HG02852 (cell line): ENCODE measurements at regions not wholly inside any gene's neighbourhood (a gene's known extent, or its start where the extent isn't known, plus 50 kb on each side); places are given as distances from the start of the nearest gene placed in this dataset.

ENCODE experiments used
- ATAC-seq: cut with Tn5 transposase; IDR thresholded peaks from one replicate; pipeline ENCODE4 v1.9.1; 2021; ENCODE audit warnings: mild to moderate bottlenecking, moderate library complexity; ENCODE audit not compliant: unreplicated experiment

- no peak for ATAC-seq
Measured at GRCh38 chr6:105917038-105917695, 169.0 kb upstream of the PRDM1 start.

DNA sequence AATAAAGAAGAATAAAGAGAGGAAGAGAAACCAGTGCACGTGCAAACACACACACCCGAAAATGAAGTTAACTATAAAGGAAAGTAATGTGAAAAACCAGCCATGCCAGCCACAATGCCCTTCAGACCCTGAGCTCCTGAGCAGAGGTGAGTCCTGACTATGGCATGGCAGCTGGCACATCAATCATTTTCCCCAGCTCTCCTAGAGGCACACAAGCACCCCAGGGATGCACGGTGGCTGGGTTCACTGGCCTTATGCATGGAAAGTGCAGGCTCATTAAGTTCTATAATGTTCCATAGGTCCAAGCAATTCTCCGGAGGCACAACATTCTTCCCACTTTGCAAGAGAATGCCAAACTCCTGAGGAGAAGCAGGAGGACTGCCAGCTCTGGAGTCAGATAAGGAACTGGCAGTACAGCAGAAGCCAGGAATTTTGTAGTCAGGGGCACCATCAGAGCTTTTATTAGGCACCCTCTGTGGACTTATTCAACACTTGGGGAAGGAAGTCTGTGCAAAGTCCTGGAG lies 175.0 kb upstream of the PRDM1 start:
- no peak for ATAC-seq

- no peak for ATAC-seq
Measured at GRCh38 chr6:105909106-105909505, 177.0 kb upstream of the PRDM1 start.

DNA sequence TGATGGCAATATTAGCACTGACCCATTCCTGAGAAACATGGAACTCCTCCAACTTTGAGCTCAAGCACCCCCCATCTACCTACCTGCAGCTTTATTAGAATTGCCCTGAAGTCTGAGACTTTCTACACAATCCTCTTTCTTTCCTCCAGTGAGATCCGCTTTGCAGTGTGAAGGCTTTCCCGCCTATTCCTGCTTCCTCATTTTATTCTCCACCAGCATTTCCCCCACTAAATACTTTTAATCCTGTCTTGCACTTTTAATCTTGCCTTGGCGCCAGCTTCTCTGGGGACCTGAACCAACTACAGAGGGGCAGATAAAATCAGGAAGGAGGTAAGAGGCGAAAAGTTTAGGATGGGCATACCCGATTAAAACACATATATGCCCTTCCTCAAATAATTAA lies 178.1 kb upstream of the PRDM1 start:
- no peak for ATAC-seq

- ATAC-seq: no peak
Measured at GRCh38 chr6:105907301-105907700, 178.8 kb upstream of the PRDM1 start.

DNA sequence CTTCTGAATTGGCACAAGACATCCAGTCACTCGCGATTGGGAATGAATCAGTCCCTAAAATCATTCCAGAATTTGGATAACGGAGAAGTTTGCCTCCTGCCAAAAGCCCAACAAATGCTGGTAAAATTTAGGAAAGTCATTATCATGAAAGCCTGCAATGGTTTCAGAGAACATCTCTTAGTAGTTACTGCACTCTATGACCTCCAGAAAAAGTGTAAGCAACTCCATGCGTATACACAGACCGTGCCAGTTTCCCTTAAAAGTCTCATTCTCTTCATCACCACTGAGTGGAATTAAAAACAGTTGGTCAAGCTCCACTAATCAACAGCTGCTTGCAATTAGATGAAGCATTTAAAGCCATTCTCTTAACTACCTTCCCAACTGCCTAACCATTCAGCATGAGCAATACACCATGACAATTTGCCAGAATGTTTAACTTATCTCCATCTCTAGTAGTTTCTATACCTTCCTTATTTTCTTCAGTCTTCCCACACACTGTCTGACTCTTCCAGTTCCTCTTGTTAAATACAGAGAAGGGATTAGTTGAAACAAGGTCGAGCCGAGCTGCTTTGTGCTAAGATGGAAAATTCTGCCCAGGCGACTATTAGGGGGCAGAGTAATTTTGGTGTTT lies 183.6 kb upstream of the PRDM1 start:
- ATAC-seq: no peak

DNA sequence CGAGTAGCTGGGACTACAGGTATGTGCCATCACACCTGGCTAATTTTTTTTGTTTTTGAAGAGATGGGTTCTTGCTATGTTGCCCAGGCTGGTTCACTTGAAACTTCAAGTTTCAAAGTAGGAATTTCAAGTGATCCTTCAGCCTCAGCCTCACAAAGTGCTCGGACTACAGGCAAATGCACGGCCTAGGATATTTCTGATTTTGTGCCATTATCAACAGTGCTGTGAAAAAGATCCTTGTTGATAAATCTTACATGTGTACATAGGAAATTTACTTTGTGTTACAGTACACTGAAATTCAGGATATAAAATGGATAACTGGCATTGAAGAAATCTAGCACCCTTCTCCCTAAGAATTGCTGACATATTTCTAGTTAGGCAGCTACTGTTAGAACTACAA lies 184.6 kb upstream of the PRDM1 start:
- no peak for ATAC-seq

- no peak for ATAC-seq
Measured at GRCh38 chr6:105900125-105900937, 185.8 kb upstream of the PRDM1 start.

GRCh38 chr6:105898286-105898685 lies 187.8 kb upstream of the PRDM1 start:
- peak; percentile 67 for ATAC-seq

- ATAC-seq: no peak
Measured at GRCh38 chr6:105897131-105897530, 189.0 kb upstream of the PRDM1 start.

- no peak for ATAC-seq
Measured at GRCh38 chr6:105896821-105897095, 189.4 kb upstream of the PRDM1 start.

- no peak for ATAC-seq
Measured at GRCh38 chr6:105896052-105896820, 189.9 kb upstream of the PRDM1 start.

DNA sequence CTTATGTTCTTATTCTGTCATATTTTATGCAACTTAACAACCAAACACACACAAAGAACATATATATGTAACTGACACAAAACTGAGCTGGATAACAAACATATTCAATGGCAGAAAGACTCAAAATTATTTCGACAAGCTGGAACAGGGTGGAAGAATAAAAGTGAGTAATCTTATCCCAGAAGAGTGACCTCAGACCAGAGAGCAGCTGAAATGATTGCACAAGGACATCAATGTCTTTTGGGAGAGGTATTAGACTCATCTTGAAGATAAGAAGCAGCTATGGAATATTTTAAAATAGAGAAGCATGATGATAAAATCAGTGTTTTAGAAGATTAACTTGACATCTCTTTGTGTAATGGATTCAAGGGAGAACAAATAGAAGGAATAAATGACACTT lies 191.6 kb upstream of the PRDM1 start:
- ATAC-seq: no peak

DNA sequence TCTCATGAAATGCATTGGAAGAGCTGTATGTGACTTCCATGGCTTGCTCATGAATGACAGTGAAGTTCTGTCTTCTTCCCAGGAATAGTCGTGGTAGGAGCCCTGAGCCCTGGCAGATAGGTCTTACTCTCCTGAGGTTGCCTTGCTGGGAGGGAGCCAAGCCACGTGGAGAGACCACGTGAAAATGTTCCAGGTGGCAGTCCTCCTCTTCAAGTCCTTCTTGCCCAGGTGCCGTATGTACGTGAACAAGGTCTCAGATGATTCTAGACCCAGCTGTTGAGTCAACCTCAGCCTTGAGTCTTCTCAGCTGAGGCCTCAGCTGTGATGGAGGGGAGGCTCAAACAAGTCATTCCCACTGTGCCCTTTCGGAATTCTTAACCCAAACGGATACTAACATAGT lies 192.4 kb upstream of the PRDM1 start:
- ATAC-seq: no peak

GRCh38 chr6:105892577-105893262 lies 193.4 kb upstream of the PRDM1 start:
- peak; percentile 89 for ATAC-seq

- ATAC-seq: no peak
Measured at GRCh38 chr6:105890521-105891244, 195.5 kb upstream of the PRDM1 start.

GRCh38 chr6:105889902-105890301 lies 196.2 kb upstream of the PRDM1 start:
- ATAC-seq: no peak

GRCh38 chr6:105886814-105887544 lies 199.2 kb upstream of the PRDM1 start:
- no peak for ATAC-seq

- ATAC-seq: no peak
Measured at GRCh38 chr6:105886066-105886813, 199.9 kb upstream of the PRDM1 start.
